ENCODE measurements at regions not wholly inside any gene's neighbourhood (a gene's known extent, or its start where the extent isn't known, plus 50 kb on each side); places are given as distances from the start of the nearest gene placed in this dataset.

DNA sequence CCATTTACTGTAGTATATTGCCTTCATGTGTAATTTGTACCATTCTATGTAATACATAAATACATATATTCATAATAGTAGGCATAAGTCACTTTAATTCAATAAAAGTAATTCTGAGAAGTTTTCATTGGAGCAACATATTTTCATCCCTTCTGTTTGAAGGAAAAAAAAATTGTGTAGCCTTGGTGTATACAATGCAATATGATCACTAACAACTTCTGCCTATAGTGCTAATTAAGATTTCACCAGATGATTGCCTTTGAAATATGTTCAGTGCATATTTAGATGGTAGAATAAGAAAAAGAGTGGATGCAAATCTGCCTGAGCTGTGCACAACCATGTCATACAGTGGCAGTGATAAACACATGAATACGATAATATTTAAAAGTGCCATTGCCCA is 996.8 kb downstream of the EFNA5 start:
- TF ChIP-seq, protein P1, sequence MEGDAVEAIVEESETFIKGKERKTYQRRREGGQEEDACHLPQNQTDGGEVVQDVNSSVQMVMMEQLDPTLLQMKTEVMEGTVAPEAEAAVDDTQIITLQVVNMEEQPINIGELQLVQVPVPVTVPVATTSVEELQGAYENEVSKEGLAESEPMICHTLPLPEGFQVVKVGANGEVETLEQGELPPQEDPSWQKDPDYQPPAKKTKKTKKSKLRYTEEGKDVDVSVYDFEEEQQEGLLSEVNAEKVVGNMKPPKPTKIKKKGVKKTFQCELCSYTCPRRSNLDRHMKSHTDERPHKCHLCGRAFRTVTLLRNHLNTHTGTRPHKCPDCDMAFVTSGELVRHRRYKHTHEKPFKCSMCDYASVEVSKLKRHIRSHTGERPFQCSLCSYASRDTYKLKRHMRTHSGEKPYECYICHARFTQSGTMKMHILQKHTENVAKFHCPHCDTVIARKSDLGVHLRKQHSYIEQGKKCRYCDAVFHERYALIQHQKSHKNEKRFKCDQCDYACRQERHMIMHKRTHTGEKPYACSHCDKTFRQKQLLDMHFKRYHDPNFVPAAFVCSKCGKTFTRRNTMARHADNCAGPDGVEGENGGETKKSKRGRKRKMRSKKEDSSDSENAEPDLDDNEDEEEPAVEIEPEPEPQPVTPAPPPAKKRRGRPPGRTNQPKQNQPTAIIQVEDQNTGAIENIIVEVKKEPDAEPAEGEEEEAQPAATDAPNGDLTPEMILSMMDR (IDR thresholded peaks at IDR 0.05) = no peak
- TF ChIP-seq EZH2 (IDR thresholded peaks at IDR 0.05; ENCODE audit: borderline replicate concordance, insufficient read depth, low read depth, low read length, poor library complexity, severe bottlenecking) = no peak
- ATAC-seq (ENCODE audit: low read depth) (no peak), DNase-seq (no peak)
- POLR2A ChIA-PET = no interaction called here
- no CpG with 5 or more reads among the region's 1 CpG for WGBS (ENCODE audit: insufficient coverage)
- H3K4me3 Mint-ChIP-seq = no peak overlapping the region
- no peak overlapping the region for H3K27ac Mint-ChIP-seq
- H3K9ac ChIP-seq (ENCODE audit: low read length) = no peak overlapping the region
- no peaks in the 10 kb centered on the region for H3K27me3 ChIP-seq (replicated peaks in 1 of 4; ENCODE audit: control extremely low read depth in 1 of 4, control insufficient read depth in 3 of 4, insufficient read depth in 4 of 4, low read length in 3 of 4)
- intact Hi-C loops (cut with micrococcal nuclease) = no loop called here
- H3K4me3 ChIP-seq (ENCODE audit: control extremely low read depth in 1 of 5, extremely low read depth in 1 of 5, insufficient read depth in 1 of 5, low read depth in 2 of 5, low read length in 4 of 5) = no peak overlapping the region
- H2AFZ ChIP-seq (ENCODE audit: insufficient read depth, low read depth, low read length, poor library complexity, severe bottlenecking) = no peak overlapping the region
- no peaks in the 10 kb centered on the region for H3K79me2 ChIP-seq (ENCODE audit: control insufficient read depth, insufficient read depth, low read length)
- no peaks in the 10 kb centered on the region for H3K27me3 Mint-ChIP-seq
- H3K9me3 ChIP-seq (ENCODE audit: control extremely low read depth in 1 of 3, control insufficient read depth in 2 of 3, insufficient read depth in 1 of 3, low read length in 2 of 3) = no peaks in the 10 kb centered on the region
- H3K9me3 Mint-ChIP-seq (ENCODE audit: insufficient read depth) = peaks cover 2% of the 10 kb centered on the region
- no peaks in the 10 kb centered on the region for H4K20me1 ChIP-seq (ENCODE audit: control insufficient read depth, insufficient read depth, low read length, poor library complexity, severe bottlenecking)
- H3K4me2 ChIP-seq (replicated peaks; ENCODE audit: low read depth, low read length, poor library complexity, severe bottlenecking) = no peak overlapping the region
- no peaks in the 10 kb centered on the region for H3K4me1 Mint-ChIP-seq
- H3K4me1 ChIP-seq (ENCODE audit: control insufficient read depth in 2 of 2, insufficient read depth in 2 of 2, low read length in 2 of 2) = no peaks in the 10 kb centered on the region
- no peaks in the 10 kb centered on the region for H3K36me3 ChIP-seq (replicated peaks in 1 of 2; ENCODE audit: control extremely low read depth in 1 of 2, control insufficient read depth in 1 of 2, extremely low read depth in 1 of 2, insufficient read depth in 2 of 2, low read length in 1 of 2)
- CTCF ChIA-PET = no interaction called here
- no peak overlapping the region for H3K27ac ChIP-seq (ENCODE audit: low read length in 2 of 2)

DNA sequence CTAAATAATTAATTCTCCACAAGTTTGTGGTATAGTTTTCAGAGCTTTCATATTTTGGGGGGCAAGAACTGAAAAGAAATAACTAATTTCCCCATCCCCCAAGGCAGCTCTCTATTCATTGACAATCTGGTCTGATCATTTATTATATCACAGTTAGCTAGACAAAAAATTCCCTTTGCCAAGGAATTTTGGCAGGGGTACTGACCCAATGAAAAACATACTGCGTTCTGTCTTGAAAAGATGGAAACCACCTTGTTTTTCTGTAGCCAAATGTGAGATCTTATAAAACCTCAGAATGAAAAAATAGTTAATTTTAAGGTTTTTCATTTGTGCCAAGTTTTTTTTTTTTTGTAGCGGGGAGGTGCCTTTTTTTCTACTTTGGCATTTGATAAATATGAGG is 1008.9 kb downstream of the EFNA5 start:
- no peak for ATAC-seq (ENCODE audit: low read depth)
- intact Hi-C loops (cut with micrococcal nuclease) = no loop called here
- H3K9me3 Mint-ChIP-seq (ENCODE audit: insufficient read depth) = peaks cover 2% of the 10 kb centered on the region
- H3K9me3 ChIP-seq (ENCODE audit: control extremely low read depth in 1 of 3, control insufficient read depth in 2 of 3, insufficient read depth in 1 of 3, low read length in 2 of 3) = no peaks in the 10 kb centered on the region
- no peaks in the 10 kb centered on the region for H3K4me1 Mint-ChIP-seq
- H3K4me1 ChIP-seq (ENCODE audit: control insufficient read depth in 2 of 2, insufficient read depth in 2 of 2, low read length in 2 of 2) = no peaks in the 10 kb centered on the region
- no peak overlapping the region for H3K9ac ChIP-seq (ENCODE audit: low read length)
- no peaks in the 10 kb centered on the region for H3K36me3 ChIP-seq (replicated peaks in 1 of 2; ENCODE audit: control extremely low read depth in 1 of 2, control insufficient read depth in 1 of 2, extremely low read depth in 1 of 2, insufficient read depth in 2 of 2, low read length in 1 of 2)
- no peaks in the 10 kb centered on the region for H4K20me1 ChIP-seq (ENCODE audit: control insufficient read depth, insufficient read depth, low read length, poor library complexity, severe bottlenecking)
- DNase-seq = no peak
- no peak overlapping the region for H2AFZ ChIP-seq (ENCODE audit: insufficient read depth, low read depth, low read length, poor library complexity, severe bottlenecking)
- no peaks in the 10 kb centered on the region for H3K27me3 ChIP-seq (replicated peaks in 1 of 4; ENCODE audit: control extremely low read depth in 1 of 4, control insufficient read depth in 3 of 4, insufficient read depth in 4 of 4, low read length in 3 of 4)
- H3K4me3 ChIP-seq (ENCODE audit: control extremely low read depth in 1 of 5, extremely low read depth in 1 of 5, insufficient read depth in 1 of 5, low read depth in 2 of 5, low read length in 4 of 5) = no peak overlapping the region
- H3K27ac Mint-ChIP-seq = no peak overlapping the region
- H3K4me2 ChIP-seq (replicated peaks; ENCODE audit: low read depth, low read length, poor library complexity, severe bottlenecking) = no peak overlapping the region
- ChIA-PET CTCF (no interaction called here), POLR2A (no interaction called here)
- no CpG with 5 or more reads among the region's 2 CpGs for WGBS (ENCODE audit: insufficient coverage)
- H3K4me3 Mint-ChIP-seq = no peak overlapping the region
- H3K27ac ChIP-seq (ENCODE audit: low read length in 2 of 2) = no peak overlapping the region
- no peaks in the 10 kb centered on the region for H3K79me2 ChIP-seq (ENCODE audit: control insufficient read depth, insufficient read depth, low read length)
- no peaks in the 10 kb centered on the region for H3K27me3 Mint-ChIP-seq
- no peak for TF ChIP-seq EZH2 (IDR thresholded peaks at IDR 0.05; ENCODE audit: borderline replicate concordance, insufficient read depth, low read depth, low read length, poor library complexity, severe bottlenecking)
- TF ChIP-seq, protein P1 (IDR thresholded peaks at IDR 0.05) = no peak
